ENCODE measurements at regions not wholly inside any gene's neighbourhood (a gene's known extent, or its start where the extent isn't known, plus 50 kb on each side); places are given as distances from the start of the nearest gene placed in this dataset.

DNA sequence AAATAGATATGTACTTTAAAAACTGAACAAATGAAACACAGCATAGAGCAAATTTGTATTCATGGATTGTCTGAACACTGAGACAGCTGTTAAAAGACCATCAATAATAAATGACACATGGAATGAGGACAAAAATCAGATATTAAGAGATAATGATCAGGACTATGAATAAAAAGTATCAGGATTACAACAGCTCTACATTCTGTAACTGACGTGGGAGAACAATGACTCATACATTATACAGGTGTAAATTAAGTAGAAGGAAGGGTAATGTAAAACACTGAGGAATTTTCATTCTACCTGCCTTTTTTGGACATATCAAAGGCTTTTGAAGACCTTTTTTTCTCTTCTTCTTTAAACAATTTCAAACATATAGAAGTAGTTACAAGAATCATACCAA lies 310.9 kb upstream of the ANO3 start:
- no peak for DNase-seq (ENCODE audit: low spot score in 2 of 2, unreplicated experiment in 2 of 2)
- Mint-ChIP-seq H3K4me1 (peaks cover 39% of the 10 kb centered on the region), H3K27ac (no peak overlapping the region), H3K27me3 (ENCODE audit: low read depth) (no peaks in the 10 kb centered on the region), H3K9me3 (no peaks in the 10 kb centered on the region), H3K36me3 (no peaks in the 10 kb centered on the region), H3K4me3 (no peak overlapping the region)
- TF ChIP-seq, protein P1, sequence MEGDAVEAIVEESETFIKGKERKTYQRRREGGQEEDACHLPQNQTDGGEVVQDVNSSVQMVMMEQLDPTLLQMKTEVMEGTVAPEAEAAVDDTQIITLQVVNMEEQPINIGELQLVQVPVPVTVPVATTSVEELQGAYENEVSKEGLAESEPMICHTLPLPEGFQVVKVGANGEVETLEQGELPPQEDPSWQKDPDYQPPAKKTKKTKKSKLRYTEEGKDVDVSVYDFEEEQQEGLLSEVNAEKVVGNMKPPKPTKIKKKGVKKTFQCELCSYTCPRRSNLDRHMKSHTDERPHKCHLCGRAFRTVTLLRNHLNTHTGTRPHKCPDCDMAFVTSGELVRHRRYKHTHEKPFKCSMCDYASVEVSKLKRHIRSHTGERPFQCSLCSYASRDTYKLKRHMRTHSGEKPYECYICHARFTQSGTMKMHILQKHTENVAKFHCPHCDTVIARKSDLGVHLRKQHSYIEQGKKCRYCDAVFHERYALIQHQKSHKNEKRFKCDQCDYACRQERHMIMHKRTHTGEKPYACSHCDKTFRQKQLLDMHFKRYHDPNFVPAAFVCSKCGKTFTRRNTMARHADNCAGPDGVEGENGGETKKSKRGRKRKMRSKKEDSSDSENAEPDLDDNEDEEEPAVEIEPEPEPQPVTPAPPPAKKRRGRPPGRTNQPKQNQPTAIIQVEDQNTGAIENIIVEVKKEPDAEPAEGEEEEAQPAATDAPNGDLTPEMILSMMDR (IDR thresholded peaks at IDR 0.05; ENCODE audit: unreplicated experiment), result no peak

DNA sequence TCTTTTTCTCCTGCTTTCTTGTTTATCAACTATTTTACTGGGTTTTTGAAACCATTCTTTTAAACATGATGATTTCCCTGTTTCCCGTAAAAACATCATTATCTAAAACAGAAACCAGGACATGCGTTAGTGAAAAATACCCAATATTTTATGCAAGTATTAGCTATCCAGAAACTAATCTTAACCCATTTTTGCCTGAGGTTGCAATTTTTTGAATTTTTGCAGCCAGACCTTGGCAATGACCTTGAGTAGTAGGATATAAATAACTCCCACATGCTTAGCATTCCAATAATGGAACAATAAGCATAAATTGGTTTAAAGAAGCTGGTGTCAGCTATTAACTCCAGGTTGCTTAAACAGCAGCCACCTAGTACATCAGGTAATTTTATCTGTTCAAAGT lies 308.9 kb upstream of the ANO3 start:
- Mint-ChIP-seq H3K9me3 (no peaks in the 10 kb centered on the region), H3K36me3 (no peaks in the 10 kb centered on the region), H3K27me3 (ENCODE audit: low read depth) (no peaks in the 10 kb centered on the region), H3K27ac (peak overlapping the region; percentile 58), H3K4me1 (peaks cover 44% of the 10 kb centered on the region), H3K4me3 (no peak overlapping the region)
- TF ChIP-seq, protein P1 (IDR thresholded peaks at IDR 0.05; ENCODE audit: unreplicated experiment), result no peak
- DNase-seq (ENCODE audit: low spot score in 2 of 2, unreplicated experiment in 2 of 2), result no peak

DNA sequence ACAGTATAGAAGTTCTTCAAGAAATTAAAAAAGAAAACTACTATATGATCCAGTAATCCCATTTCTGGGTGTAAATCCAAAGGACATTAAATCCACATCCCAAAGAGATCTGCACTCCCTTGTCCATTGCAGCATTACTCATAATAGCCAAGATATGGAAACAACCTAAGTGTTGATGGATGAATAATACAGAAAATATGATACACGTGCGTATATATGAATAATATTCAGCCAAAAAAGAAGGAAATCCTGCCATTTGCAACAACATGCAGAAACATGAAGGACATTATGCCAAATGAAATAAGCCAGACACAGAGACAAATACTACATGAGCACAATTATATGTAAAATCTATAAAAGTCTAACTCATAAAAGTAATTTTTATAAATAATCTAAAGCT lies 306.3 kb upstream of the ANO3 start:
- Mint-ChIP-seq H3K36me3 (peaks cover 3% of the 10 kb centered on the region), H3K27me3 (ENCODE audit: low read depth) (no peaks in the 10 kb centered on the region), H3K27ac (no peak overlapping the region), H3K9me3 (peaks cover 6% of the 10 kb centered on the region), H3K4me3 (no peak overlapping the region), H3K4me1 (peaks cover 39% of the 10 kb centered on the region)
- DNase-seq (ENCODE audit: low spot score in 2 of 2, unreplicated experiment in 2 of 2), result no peak
- TF ChIP-seq, protein P1 (IDR thresholded peaks at IDR 0.05; ENCODE audit: unreplicated experiment), result no peak

DNA sequence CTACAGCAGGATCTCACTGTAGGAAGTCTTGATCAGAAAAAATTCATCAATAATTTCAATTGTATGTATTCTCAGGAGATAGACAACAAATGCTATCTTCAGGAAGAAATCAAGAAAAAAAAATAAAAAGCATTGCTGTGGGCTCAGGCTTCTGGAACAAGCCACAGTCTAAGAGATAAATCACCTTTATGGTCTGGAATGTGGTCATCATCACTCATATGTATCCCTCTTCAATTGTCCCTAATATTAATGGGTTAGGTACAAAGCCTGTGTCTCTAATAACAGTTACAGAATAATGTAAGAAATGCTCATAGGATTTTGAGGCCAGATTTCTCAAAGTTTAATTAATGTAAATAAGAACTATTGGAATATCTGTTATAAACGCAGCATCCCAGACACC lies 305.9 kb upstream of the ANO3 start:
- Mint-ChIP-seq H3K4me3 (no peak overlapping the region), H3K27me3 (ENCODE audit: low read depth) (no peaks in the 10 kb centered on the region), H3K9me3 (peaks cover 6% of the 10 kb centered on the region), H3K36me3 (peaks cover 3% of the 10 kb centered on the region), H3K4me1 (peaks cover 35% of the 10 kb centered on the region), H3K27ac (peak overlapping the region; percentile 2)
- TF ChIP-seq, protein P1 (IDR thresholded peaks at IDR 0.05; ENCODE audit: unreplicated experiment), result no peak
- DNase-seq (ENCODE audit: low spot score in 2 of 2, unreplicated experiment in 2 of 2), result no peak

DNA sequence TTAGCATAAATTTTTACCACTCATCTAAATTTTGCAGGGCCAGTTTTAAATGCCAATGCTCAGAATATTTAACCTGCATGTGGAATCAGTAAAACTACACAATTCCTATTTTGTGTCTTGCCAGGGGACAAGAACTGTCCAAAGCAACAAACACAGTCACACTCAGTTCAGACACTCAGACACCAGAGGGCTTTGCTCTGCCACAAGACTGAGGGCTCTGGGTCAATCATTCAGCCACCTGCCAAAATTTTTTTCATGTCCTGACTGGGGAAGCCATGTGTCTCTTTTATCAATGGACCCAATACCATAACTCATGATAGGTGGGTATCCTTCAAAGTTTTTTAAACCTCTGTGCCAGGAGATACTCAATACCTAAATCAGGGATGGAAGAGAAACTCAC lies 304.0 kb upstream of the ANO3 start:
- Mint-ChIP-seq H3K36me3 (peaks cover 3% of the 10 kb centered on the region), H3K27me3 (ENCODE audit: low read depth) (no peaks in the 10 kb centered on the region), H3K4me1 (peaks cover 22% of the 10 kb centered on the region), H3K4me3 (no peak overlapping the region), H3K9me3 (peaks cover 6% of the 10 kb centered on the region), H3K27ac (no peak overlapping the region)
- TF ChIP-seq, protein P1 (IDR thresholded peaks at IDR 0.05; ENCODE audit: unreplicated experiment), result no peak
- no peak for DNase-seq (ENCODE audit: low spot score in 2 of 2, unreplicated experiment in 2 of 2)

DNA sequence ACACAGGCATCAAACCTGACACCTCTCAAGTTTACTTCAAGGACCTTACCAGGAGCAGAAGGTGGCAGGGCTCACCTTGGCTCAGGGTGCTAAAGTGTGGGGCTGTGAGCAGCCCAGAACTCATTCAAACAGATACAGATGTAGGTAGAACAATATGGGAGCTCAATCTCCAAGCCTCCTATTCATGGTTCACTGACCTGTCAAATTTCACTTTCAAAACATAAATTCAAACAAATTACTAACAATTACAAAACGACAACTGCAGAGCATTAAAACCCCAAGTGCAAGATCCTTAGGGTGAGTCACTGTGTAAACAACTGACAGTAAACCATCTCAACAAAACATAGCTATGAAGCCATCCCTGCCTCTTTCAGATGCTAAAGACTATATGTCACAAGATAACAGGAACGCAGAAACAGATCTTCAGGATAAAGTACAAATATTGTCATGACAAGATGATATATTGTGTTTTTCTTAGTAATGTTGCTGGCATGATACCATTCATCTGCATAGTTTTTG lies 303.5 kb upstream of the ANO3 start:
- H3K9me3 Mint-ChIP-seq, result peaks cover 6% of the 10 kb centered on the region
- TF ChIP-seq, protein P1 (IDR thresholded peaks at IDR 0.05; ENCODE audit: unreplicated experiment), result no peak
- no peak overlapping the region for H3K27ac Mint-ChIP-seq
- H3K4me1 Mint-ChIP-seq, result peaks cover 16% of the 10 kb centered on the region
- H3K36me3 Mint-ChIP-seq, result peaks cover 3% of the 10 kb centered on the region
- no peak overlapping the region for H3K4me3 Mint-ChIP-seq
- no peak for DNase-seq (ENCODE audit: low spot score in 2 of 2, unreplicated experiment in 2 of 2)
- no peaks in the 10 kb centered on the region for H3K27me3 Mint-ChIP-seq (ENCODE audit: low read depth)
